ENCODE measurements at regions not wholly inside any gene's neighbourhood (a gene's known extent, or its start where the extent isn't known, plus 50 kb on each side); places are given as distances from the start of the nearest gene placed in this dataset.

GRCh38 chr2:150832686-150833085, 345.2 kb upstream of the RND3 start:
- TF ChIP-seq CTCF (IDR thresholded peaks at IDR 0.05; ENCODE audit: low read depth, low read length, missing control alignments) = no peak
- no peak overlapping the region for H3K4me3 ChIP-seq (ENCODE audit: low read depth, low read length)

GRCh38 chr2:150824118-150824517, 336.7 kb upstream of the RND3 start:
- no peak for TF ChIP-seq CTCF (IDR thresholded peaks at IDR 0.05; ENCODE audit: low read depth, low read length, missing control alignments)
- DNase-seq (ENCODE audit: low read depth) = no peak
- H3K4me3 ChIP-seq (ENCODE audit: low read depth, low read length) = no peak overlapping the region

More at GRCh38 chr2:150832686-150833085, 345.2 kb upstream of the RND3 start:
- no peak for DNase-seq (ENCODE audit: low read depth)

- H3K4me3 ChIP-seq (ENCODE audit: low read depth, low read length) = no peak overlapping the region
- DNase-seq (ENCODE audit: low read depth) = no peak
- no peak for TF ChIP-seq CTCF (IDR thresholded peaks at IDR 0.05; ENCODE audit: low read depth, low read length, missing control alignments)
These were observed 330.0 kb upstream of the RND3 start for GRCh38 chr2:150817422-150817821.

GRCh38 chr2:150812664-150813367, 325.3 kb upstream of the RND3 start:
- TF ChIP-seq CTCF (IDR thresholded peaks at IDR 0.05; ENCODE audit: low read depth, low read length, missing control alignments) = no peak
- DNase-seq (ENCODE audit: low read depth) = no peak

GRCh38 chr2:150812066-150812465, 324.6 kb upstream of the RND3 start:
- no peak for TF ChIP-seq CTCF (IDR thresholded peaks at IDR 0.05; ENCODE audit: low read depth, low read length, missing control alignments)
- no peak for DNase-seq (ENCODE audit: low read depth)
- H3K4me3 ChIP-seq (ENCODE audit: low read depth, low read length) = no peak overlapping the region

More at GRCh38 chr2:150812664-150813367, 325.3 kb upstream of the RND3 start:
- no peak overlapping the region for H3K4me3 ChIP-seq (ENCODE audit: low read depth, low read length)

- DNase-seq (ENCODE audit: low read depth) = no peak
- no peak overlapping the region for H3K4me3 ChIP-seq (ENCODE audit: low read depth, low read length)
- no peak for TF ChIP-seq CTCF (IDR thresholded peaks at IDR 0.05; ENCODE audit: low read depth, low read length, missing control alignments)
These were observed 323.9 kb upstream of the RND3 start for GRCh38 chr2:150811259-150811855.

GRCh38 chr2:150809103-150809502, 321.6 kb upstream of the RND3 start:
- no peak for DNase-seq (ENCODE audit: low read depth)
- no peak overlapping the region for H3K4me3 ChIP-seq (ENCODE audit: low read depth, low read length)
- no peak for TF ChIP-seq CTCF (IDR thresholded peaks at IDR 0.05; ENCODE audit: low read depth, low read length, missing control alignments)

Measured in GM12864 (cell line).